ENCODE measurements at regions not wholly inside any gene's neighbourhood (a gene's known extent, or its start where the extent isn't known, plus 50 kb on each side); places are given as distances from the start of the nearest gene placed in this dataset.
A peak's percentile ranks its signal among the peaks of the same experiment; 100 is the strongest.
"Not testable (repeated sequence)": the region's sequence is repeated elsewhere in the genome, so short reads cannot be mapped to it uniquely, and the experiment has no call there.

GRCh38 chr6:175680-176079, 116.6 kb upstream of the DUSP22 start:
- POLR2A ChIA-PET = no interaction called here
- CTCF ChIA-PET = no interaction called here
- no peak for TF ChIP-seq CTCF (IDR thresholded peaks at IDR 0.05; ENCODE audit: control extremely low read depth, extremely low read depth, low read depth, missing control alignments)
- no peak for DNase-seq (ENCODE audit: extremely low spot score)

GRCh38 chr6:176766-177165, 115.5 kb upstream of the DUSP22 start:
- ChIA-PET CTCF (interaction anchor here (0.9 to 1.2 kb wide), 3 partner anchors 12 to 136 kb away, joined by 3 read pairs; no protein-coding TSS in a partner anchor), POLR2A (no interaction called here)
- no peak for DNase-seq (ENCODE audit: extremely low spot score)
- TF ChIP-seq CTCF (IDR thresholded peaks at IDR 0.05; ENCODE audit: control extremely low read depth, extremely low read depth, low read depth, missing control alignments) = no peak

GRCh38 chr6:178119-178518, 114.2 kb upstream of the DUSP22 start:
- ChIA-PET CTCF (interaction anchor here (1.2 to 3.7 kb wide), 4 partner anchors 9 to 39 kb away, joined by 3 to 19 read pairs (median 12); no protein-coding TSS in a partner anchor), POLR2A (no interaction called here)
- TF ChIP-seq CTCF (IDR thresholded peaks at IDR 0.05; ENCODE audit: control extremely low read depth, extremely low read depth, low read depth, missing control alignments) = no peak
- peak; percentile 6 for DNase-seq (ENCODE audit: extremely low spot score)

- CTCF ChIA-PET = interaction anchor here (2.0 to 3.7 kb wide), 5 partner anchors 10 to 38 kb away, joined by 6 to 19 read pairs (median 15); no protein-coding TSS in a partner anchor
- POLR2A ChIA-PET; DNase-seq (ENCODE audit: extremely low spot score): not testable (repeated sequence)
Measured at GRCh38 chr6:178929-179328, 113.4 kb upstream of the DUSP22 start.

GRCh38 chr6:179340-179950, 112.8 kb upstream of the DUSP22 start:
- CTCF ChIA-PET = interaction anchor here (1.3 to 3.7 kb wide), 11 partner anchors 10 to 152 kb away, joined by 3 to 19 read pairs (median 7); no protein-coding TSS in a partner anchor
- no peak for DNase-seq (ENCODE audit: extremely low spot score)
- TF ChIP-seq CTCF (IDR thresholded peaks at IDR 0.05; ENCODE audit: control extremely low read depth, extremely low read depth, low read depth, missing control alignments) = no peak
- POLR2A ChIA-PET = interaction anchor here (0.6 to 1.9 kb wide), 2 partner anchors 134 to 213 kb away, joined by 5 to 6 read pairs; partner anchors contain the start of gene IRF4

- ChIA-PET POLR2A (interaction anchor here (0.6 to 1.9 kb wide), 2 partner anchors 133 to 212 kb away, joined by 5 to 6 read pairs; partner anchors contain the start of gene IRF4), CTCF (interaction anchor here (0.8 to 3.7 kb wide), 12 partner anchors 9 to 151 kb away, joined by 3 to 19 read pairs (median 6); no protein-coding TSS in a partner anchor)
Measured at GRCh38 chr6:180091-180694, 112.1 kb upstream of the DUSP22 start.

GRCh38 chr6:181049-181654, 111.1 kb upstream of the DUSP22 start:
- CTCF ChIA-PET = interaction anchor here (0.8 to 3.7 kb wide), 12 partner anchors 8 to 150 kb away, joined by 3 to 19 read pairs (median 6); no protein-coding TSS in a partner anchor
- POLR2A ChIA-PET = interaction anchor here (1.9 kb wide), 1 partner anchor 211 kb away, joined by 5 read pairs; the partner anchor contains the start of gene IRF4
- peak; percentile 65 for DNase-seq (ENCODE audit: extremely low spot score)
- no peak for TF ChIP-seq CTCF (IDR thresholded peaks at IDR 0.05; ENCODE audit: control extremely low read depth, extremely low read depth, low read depth, missing control alignments)

More at GRCh38 chr6:180091-180694, 112.1 kb upstream of the DUSP22 start:
- DNase-seq (ENCODE audit: extremely low spot score) = peak; percentile 14
